Astrocyte (in vitro differentiated cells and primary cell): ENCODE measurements at regions not wholly inside any gene's neighbourhood (a gene's known extent, or its start where the extent isn't known, plus 50 kb on each side); places are given as distances from the start of the nearest gene placed in this dataset.
"Not testable (repeated sequence)": the region's sequence is repeated elsewhere in the genome, so short reads cannot be mapped to it uniquely, and the experiment has no call there.

Source experiments
- CTCF ChIP-seq: IDR thresholded peaks from 2 replicates; pipeline ENCODE4 v1.5.1; 2011; ENCODE audit warnings: low read depth, mild to moderate bottlenecking, inconsistent platforms, low read length, moderate library complexity; ENCODE audit not compliant: insufficient read depth
- EZH2 ChIP-seq: IDR thresholded peaks from 2 replicates; pipeline ENCODE4 v1.6.1; 2012; ENCODE audit warnings: mild to moderate bottlenecking, low read length, inconsistent platforms; ENCODE audit not compliant: insufficient read depth

GRCh38 chr2:131622874-131623273, 95.2 kb downstream of the CCDC74A start:
- not testable (repeated sequence) for TF ChIP-seq CTCF, EZH2
